ENCODE measurements at regions not wholly inside any gene's neighbourhood (a gene's known extent, or its start where the extent isn't known, plus 50 kb on each side); places are given as distances from the start of the nearest gene placed in this dataset.

DNA sequence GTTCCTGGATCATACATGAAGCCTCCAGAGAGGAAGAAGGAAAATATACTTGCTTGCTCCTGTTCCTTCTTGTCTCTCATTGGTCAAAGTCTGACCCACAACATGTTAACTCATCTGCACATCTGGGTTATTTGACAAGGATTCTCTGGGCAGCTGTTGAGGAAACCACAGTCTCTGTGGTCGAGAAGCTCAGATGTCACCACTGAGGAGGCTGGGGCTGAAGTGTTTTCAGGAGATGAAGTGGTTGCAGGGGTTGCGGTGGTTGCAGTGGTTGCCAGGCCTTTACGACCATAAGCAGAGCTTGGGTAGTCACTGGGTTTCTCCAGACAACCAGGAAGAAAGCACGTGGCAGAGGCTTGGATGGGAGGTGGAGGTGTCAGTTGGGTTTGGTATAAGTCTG is 265.0 kb upstream of the LRIG3 start:
- no peaks in the 10 kb centered on the region for H3K9me3 ChIP-seq (ENCODE audit: low read length)

GRCh38 chr12:59182658-59183455 is 262.6 kb upstream of the LRIG3 start:
- H3K9me2 ChIP-seq (ENCODE audit: insufficient read depth, low read length): no peaks in the 10 kb centered on the region
- no peak overlapping the region for H3K27ac ChIP-seq (ENCODE audit: low read depth, low read length, poor library complexity, severe bottlenecking)
- no peaks in the 10 kb centered on the region for H3K4me1 ChIP-seq (ENCODE audit: insufficient read depth, low read length, poor library complexity, severe bottlenecking)
- no peak for DNase-seq (ENCODE audit: low spot score)
- no peaks in the 10 kb centered on the region for H4K20me1 ChIP-seq (ENCODE audit: insufficient read depth, low read length)
- H2AFZ ChIP-seq (ENCODE audit: low read length): no peak overlapping the region
- H3K36me3 ChIP-seq (ENCODE audit: insufficient read depth, low read length): no peaks in the 10 kb centered on the region
- H3K9me3 ChIP-seq (ENCODE audit: low read length): no peaks in the 10 kb centered on the region
- ChIA-PET POLR2A (no interaction called here), CTCF (ENCODE audit: unreplicated experiment) (no interaction called here)
- H3K79me2 ChIP-seq (ENCODE audit: insufficient read depth, low read depth, low read length): no peaks in the 10 kb centered on the region
- intact Hi-C loops (cut with micrococcal nuclease; ENCODE audit: unreplicated experiment): no loop called here
- H3K4me3 ChIP-seq (ENCODE audit: low read depth, low read length, poor library complexity, severe bottlenecking): no peak overlapping the region
- TF ChIP-seq, protein P1, sequence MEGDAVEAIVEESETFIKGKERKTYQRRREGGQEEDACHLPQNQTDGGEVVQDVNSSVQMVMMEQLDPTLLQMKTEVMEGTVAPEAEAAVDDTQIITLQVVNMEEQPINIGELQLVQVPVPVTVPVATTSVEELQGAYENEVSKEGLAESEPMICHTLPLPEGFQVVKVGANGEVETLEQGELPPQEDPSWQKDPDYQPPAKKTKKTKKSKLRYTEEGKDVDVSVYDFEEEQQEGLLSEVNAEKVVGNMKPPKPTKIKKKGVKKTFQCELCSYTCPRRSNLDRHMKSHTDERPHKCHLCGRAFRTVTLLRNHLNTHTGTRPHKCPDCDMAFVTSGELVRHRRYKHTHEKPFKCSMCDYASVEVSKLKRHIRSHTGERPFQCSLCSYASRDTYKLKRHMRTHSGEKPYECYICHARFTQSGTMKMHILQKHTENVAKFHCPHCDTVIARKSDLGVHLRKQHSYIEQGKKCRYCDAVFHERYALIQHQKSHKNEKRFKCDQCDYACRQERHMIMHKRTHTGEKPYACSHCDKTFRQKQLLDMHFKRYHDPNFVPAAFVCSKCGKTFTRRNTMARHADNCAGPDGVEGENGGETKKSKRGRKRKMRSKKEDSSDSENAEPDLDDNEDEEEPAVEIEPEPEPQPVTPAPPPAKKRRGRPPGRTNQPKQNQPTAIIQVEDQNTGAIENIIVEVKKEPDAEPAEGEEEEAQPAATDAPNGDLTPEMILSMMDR (conservative IDR thresholded peaks at IDR 0.05; ENCODE audit: low read length): no peak
- no peak for TF ChIP-seq EZH2phosphoT487 (IDR thresholded peaks at IDR 0.05; ENCODE audit: borderline replicate concordance, low read depth, low read length)
- H3K4me2 ChIP-seq (ENCODE audit: low read length): no peak overlapping the region
- BruUV-seq (replicated peaks): no TSS peak

More for the DNA sequence above, 265.0 kb upstream of the LRIG3 start:
- no peak overlapping the region for H3K4me3 ChIP-seq (ENCODE audit: low read depth, low read length, poor library complexity, severe bottlenecking)
- intact Hi-C loops (cut with micrococcal nuclease; ENCODE audit: unreplicated experiment): no loop called here
- POLR2A ChIA-PET: interaction anchor here (0.6 to 0.7 kb wide), 3 partner anchors 31 to 216 kb away, joined by 4 to 5 read pairs (median 4); no protein-coding TSS in a partner anchor
- H3K9me2 ChIP-seq (ENCODE audit: insufficient read depth, low read length): no peaks in the 10 kb centered on the region
- CTCF ChIA-PET (ENCODE audit: unreplicated experiment): no interaction called here
- H2AFZ ChIP-seq (ENCODE audit: low read length): no peak overlapping the region
- no peak overlapping the region for H3K4me2 ChIP-seq (ENCODE audit: low read length)
- BruUV-seq (replicated peaks): no TSS peak
- H3K27ac ChIP-seq (ENCODE audit: low read depth, low read length, poor library complexity, severe bottlenecking): no peak overlapping the region
- no peaks in the 10 kb centered on the region for H4K20me1 ChIP-seq (ENCODE audit: insufficient read depth, low read length)
- H3K4me1 ChIP-seq (ENCODE audit: insufficient read depth, low read length, poor library complexity, severe bottlenecking): no peaks in the 10 kb centered on the region
- H3K36me3 ChIP-seq (ENCODE audit: insufficient read depth, low read length): no peaks in the 10 kb centered on the region
- no peak for TF ChIP-seq EZH2phosphoT487 (IDR thresholded peaks at IDR 0.05; ENCODE audit: borderline replicate concordance, low read depth, low read length)
- TF ChIP-seq, protein P1 (conservative IDR thresholded peaks at IDR 0.05; ENCODE audit: low read length): no peak
- no peaks in the 10 kb centered on the region for H3K79me2 ChIP-seq (ENCODE audit: insufficient read depth, low read depth, low read length)
- DNase-seq (ENCODE audit: low spot score): no peak

- Histone ChIP-seq H3K9me2 (ENCODE audit: insufficient read depth, low read length) (no peaks in the 10 kb centered on the region), H3K27ac (ENCODE audit: low read depth, low read length, poor library complexity, severe bottlenecking) (no peak overlapping the region), H3K79me2 (ENCODE audit: insufficient read depth, low read depth, low read length) (no peaks in the 10 kb centered on the region), H2AFZ (ENCODE audit: low read length) (no peak overlapping the region), H4K20me1 (ENCODE audit: insufficient read depth, low read length) (no peaks in the 10 kb centered on the region), H3K4me1 (ENCODE audit: insufficient read depth, low read length, poor library complexity, severe bottlenecking) (no peaks in the 10 kb centered on the region), H3K4me3 (ENCODE audit: low read depth, low read length, poor library complexity, severe bottlenecking) (no peak overlapping the region), H3K9me3 (ENCODE audit: low read length) (no peaks in the 10 kb centered on the region), H3K4me2 (ENCODE audit: low read length) (no peak overlapping the region), H3K36me3 (ENCODE audit: insufficient read depth, low read length) (no peaks in the 10 kb centered on the region)
- BruUV-seq (replicated peaks): no TSS peak
- no peak for DNase-seq (ENCODE audit: low spot score)
- TF ChIP-seq, protein P1 (conservative IDR thresholded peaks at IDR 0.05; ENCODE audit: low read length): no peak
- TF ChIP-seq EZH2phosphoT487 (IDR thresholded peaks at IDR 0.05; ENCODE audit: borderline replicate concordance, low read depth, low read length): no peak
- intact Hi-C loops (cut with micrococcal nuclease; ENCODE audit: unreplicated experiment): no loop called here
- ChIA-PET CTCF (ENCODE audit: unreplicated experiment) (no interaction called here), POLR2A (no interaction called here)
These were observed 261.9 kb upstream of the LRIG3 start for GRCh38 chr12:59182191-59182590.
